ENCODE measurements at regions not wholly inside any gene's neighbourhood (a gene's known extent, or its start where the extent isn't known, plus 50 kb on each side); places are given as distances from the start of the nearest gene placed in this dataset.

DNA sequence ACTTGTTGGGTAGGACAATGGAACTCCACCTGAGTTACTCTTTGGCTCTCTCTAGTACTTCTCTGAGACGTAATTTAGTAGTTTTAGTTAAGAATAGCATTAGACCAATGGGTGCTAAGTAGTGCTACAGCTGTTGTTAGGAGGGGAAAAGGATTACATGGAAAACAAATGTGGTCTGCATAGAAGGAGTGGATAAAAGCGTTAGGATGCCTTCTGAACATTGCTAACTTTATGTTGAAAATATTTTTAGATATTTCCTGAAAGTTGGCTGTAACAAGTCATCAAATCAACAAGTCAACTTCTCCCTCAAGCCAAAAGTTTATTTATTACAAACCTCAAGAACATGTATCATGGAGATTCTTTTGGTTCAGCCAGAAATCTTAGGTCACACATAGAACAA, 409.5 kb upstream of the MEF2C start:
- TF ChIP-seq, protein P1, sequence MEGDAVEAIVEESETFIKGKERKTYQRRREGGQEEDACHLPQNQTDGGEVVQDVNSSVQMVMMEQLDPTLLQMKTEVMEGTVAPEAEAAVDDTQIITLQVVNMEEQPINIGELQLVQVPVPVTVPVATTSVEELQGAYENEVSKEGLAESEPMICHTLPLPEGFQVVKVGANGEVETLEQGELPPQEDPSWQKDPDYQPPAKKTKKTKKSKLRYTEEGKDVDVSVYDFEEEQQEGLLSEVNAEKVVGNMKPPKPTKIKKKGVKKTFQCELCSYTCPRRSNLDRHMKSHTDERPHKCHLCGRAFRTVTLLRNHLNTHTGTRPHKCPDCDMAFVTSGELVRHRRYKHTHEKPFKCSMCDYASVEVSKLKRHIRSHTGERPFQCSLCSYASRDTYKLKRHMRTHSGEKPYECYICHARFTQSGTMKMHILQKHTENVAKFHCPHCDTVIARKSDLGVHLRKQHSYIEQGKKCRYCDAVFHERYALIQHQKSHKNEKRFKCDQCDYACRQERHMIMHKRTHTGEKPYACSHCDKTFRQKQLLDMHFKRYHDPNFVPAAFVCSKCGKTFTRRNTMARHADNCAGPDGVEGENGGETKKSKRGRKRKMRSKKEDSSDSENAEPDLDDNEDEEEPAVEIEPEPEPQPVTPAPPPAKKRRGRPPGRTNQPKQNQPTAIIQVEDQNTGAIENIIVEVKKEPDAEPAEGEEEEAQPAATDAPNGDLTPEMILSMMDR (IDR thresholded peaks at IDR 0.05; ENCODE audit: poor library complexity): no peak
- TF ChIP-seq EZH2phosphoT487 (IDR thresholded peaks at IDR 0.05; ENCODE audit: low read depth, severe bottlenecking, unreplicated experiment): no peak
